ENCODE measurements at regions not wholly inside any gene's neighbourhood (a gene's known extent, or its start where the extent isn't known, plus 50 kb on each side); places are given as distances from the start of the nearest gene placed in this dataset.

DNA sequence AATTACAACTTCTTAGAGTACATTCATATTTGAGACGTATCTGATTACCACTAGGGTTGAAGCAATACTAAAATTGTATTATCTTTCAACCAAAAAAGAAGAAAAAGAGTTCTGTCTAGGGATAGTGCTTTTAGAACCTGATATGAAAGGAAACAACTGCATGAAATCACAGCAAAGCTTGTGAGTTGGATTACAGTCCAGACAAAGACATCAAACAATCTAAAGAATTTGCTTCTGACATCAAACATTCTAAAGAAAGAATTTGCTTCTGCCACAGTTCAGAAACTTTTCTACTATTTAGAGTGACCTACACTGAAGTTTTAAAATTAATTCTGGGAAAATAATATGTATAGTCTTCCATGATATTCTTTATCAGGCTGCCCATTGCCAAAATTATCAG, 1141.1 kb upstream of the ACO1 start:
- TF ChIP-seq, protein P1, sequence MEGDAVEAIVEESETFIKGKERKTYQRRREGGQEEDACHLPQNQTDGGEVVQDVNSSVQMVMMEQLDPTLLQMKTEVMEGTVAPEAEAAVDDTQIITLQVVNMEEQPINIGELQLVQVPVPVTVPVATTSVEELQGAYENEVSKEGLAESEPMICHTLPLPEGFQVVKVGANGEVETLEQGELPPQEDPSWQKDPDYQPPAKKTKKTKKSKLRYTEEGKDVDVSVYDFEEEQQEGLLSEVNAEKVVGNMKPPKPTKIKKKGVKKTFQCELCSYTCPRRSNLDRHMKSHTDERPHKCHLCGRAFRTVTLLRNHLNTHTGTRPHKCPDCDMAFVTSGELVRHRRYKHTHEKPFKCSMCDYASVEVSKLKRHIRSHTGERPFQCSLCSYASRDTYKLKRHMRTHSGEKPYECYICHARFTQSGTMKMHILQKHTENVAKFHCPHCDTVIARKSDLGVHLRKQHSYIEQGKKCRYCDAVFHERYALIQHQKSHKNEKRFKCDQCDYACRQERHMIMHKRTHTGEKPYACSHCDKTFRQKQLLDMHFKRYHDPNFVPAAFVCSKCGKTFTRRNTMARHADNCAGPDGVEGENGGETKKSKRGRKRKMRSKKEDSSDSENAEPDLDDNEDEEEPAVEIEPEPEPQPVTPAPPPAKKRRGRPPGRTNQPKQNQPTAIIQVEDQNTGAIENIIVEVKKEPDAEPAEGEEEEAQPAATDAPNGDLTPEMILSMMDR (IDR thresholded peaks at IDR 0.05; ENCODE audit: control extremely low read depth, extremely low read depth, low read depth, missing control alignments), result no peak
- POLR2A ChIA-PET, result no interaction called here
- CTCF ChIA-PET, result interaction anchor here (1.5 kb wide), 1 partner anchor 10 kb away, joined by 4 read pairs; no protein-coding TSS in a partner anchor
- DNase-seq (ENCODE audit: extremely low spot score), result no peak

GRCh38 chr9:31248156-31248555, 1136.3 kb upstream of the ACO1 start:
- ChIA-PET CTCF (no interaction called here), POLR2A (no interaction called here)
- no peak for DNase-seq (ENCODE audit: extremely low spot score)
- TF ChIP-seq, protein P1 (IDR thresholded peaks at IDR 0.05; ENCODE audit: control extremely low read depth, extremely low read depth, low read depth, missing control alignments), result no peak

GRCh38 chr9:31251386-31251785, 1133.1 kb upstream of the ACO1 start:
- ChIA-PET POLR2A (no interaction called here), CTCF (no interaction called here)
- no peak for DNase-seq (ENCODE audit: extremely low spot score)
- TF ChIP-seq, protein P1 (IDR thresholded peaks at IDR 0.05; ENCODE audit: control extremely low read depth, extremely low read depth, low read depth, missing control alignments), result no peak

GRCh38 chr9:31253800-31254762, 1130.4 kb upstream of the ACO1 start:
- no peak for DNase-seq (ENCODE audit: extremely low spot score)
- TF ChIP-seq, protein P1 (IDR thresholded peaks at IDR 0.05; ENCODE audit: control extremely low read depth, extremely low read depth, low read depth, missing control alignments), result no peak
- CTCF ChIA-PET, result interaction anchor here (0.9 kb wide), 1 partner anchor 13 kb away, joined by 3 read pairs; no protein-coding TSS in a partner anchor
- POLR2A ChIA-PET, result no interaction called here

GRCh38 chr9:31255211-31255610, 1129.2 kb upstream of the ACO1 start:
- ChIA-PET CTCF (no interaction called here), POLR2A (no interaction called here)
- TF ChIP-seq, protein P1 (IDR thresholded peaks at IDR 0.05; ENCODE audit: control extremely low read depth, extremely low read depth, low read depth, missing control alignments), result no peak
- DNase-seq (ENCODE audit: extremely low spot score), result no peak

DNA sequence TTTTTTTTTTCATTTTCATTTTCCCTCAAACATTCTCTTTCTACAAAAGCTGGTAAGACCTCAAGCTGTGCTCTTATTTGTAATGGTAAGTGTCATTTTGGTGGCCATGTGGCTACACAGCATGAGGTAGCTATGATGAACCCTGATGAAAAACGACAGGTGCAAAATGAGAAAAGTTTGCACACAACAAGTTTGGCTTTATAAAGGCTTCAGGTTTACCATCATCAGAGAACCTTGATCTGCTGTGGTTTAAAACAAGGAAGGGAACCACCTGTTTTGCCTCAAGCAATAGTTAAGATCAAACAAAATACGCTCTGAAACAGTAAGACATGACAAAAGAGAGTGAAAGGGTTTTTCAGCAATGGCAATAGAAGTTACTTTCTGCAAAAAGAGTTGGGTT, 1124.6 kb upstream of the ACO1 start:
- no peak for DNase-seq (ENCODE audit: extremely low spot score)
- ChIA-PET POLR2A (no interaction called here), CTCF (no interaction called here)
- TF ChIP-seq, protein P1 (IDR thresholded peaks at IDR 0.05; ENCODE audit: control extremely low read depth, extremely low read depth, low read depth, missing control alignments), result no peak

All from GM10248 (cell line).